H9 (cell line): ENCODE measurements at regions not wholly inside any gene's neighbourhood (a gene's known extent, or its start where the extent isn't known, plus 50 kb on each side); places are given as distances from the start of the nearest gene placed in this dataset.

ENCODE experiments used
- DNase-seq: peaks from one replicate; pipeline ENCODE4 v3.0.0-alpha.2; 2017
- H2AFZ ChIP-seq: one replicate; pipeline ENCODE4 v1.6.1; 2013; ENCODE audit warnings: mild to moderate bottlenecking, low read length, control low read depth, moderate library complexity
- H2AK5ac ChIP-seq: 2 replicates; pipeline ENCODE4 v1.6.1; 2013; ENCODE audit warnings: low read length, control low read depth, mixed read lengths; ENCODE audit not compliant: insufficient read length
- H2BK120ac ChIP-seq: one replicate; pipeline ENCODE4 v1.6.1; 2013; ENCODE audit warnings: low read depth, mild to moderate bottlenecking, low read length, control low read depth, inconsistent platforms; ENCODE audit not compliant: poor library complexity, severe bottlenecking
- H2BK12ac ChIP-seq: 2 replicates; pipeline ENCODE4 v1.6.1; 2013; ENCODE audit warnings: low read length, control low read depth, mixed read lengths, low read depth; ENCODE audit not compliant: insufficient read length
- H2BK15ac ChIP-seq: 2 replicates; pipeline ENCODE4 v1.6.1; 2013; ENCODE audit warnings: low read depth, low read length, control low read depth
- H2BK20ac ChIP-seq: one replicate; pipeline ENCODE4 v1.6.1; 2013; ENCODE audit warnings: low read depth, mild to moderate bottlenecking, low read length, control low read depth, inconsistent platforms; ENCODE audit not compliant: poor library complexity, severe bottlenecking
- H2BK5ac ChIP-seq: 2 replicates; pipeline ENCODE4 v1.6.1; 2013; ENCODE audit warnings: low read length, control low read depth, mixed read lengths; ENCODE audit not compliant: insufficient read length
- H3K14ac ChIP-seq: 2 replicates; pipeline ENCODE4 v1.6.1; 2013; ENCODE audit warnings: low read length, control low read depth; ENCODE audit not compliant: insufficient read depth
- H3K18ac ChIP-seq: 2 replicates; pipeline ENCODE4 v1.6.1; 2013; ENCODE audit warnings: low read depth, mild to moderate bottlenecking, mixed read lengths, low read length, control low read depth; ENCODE audit not compliant: insufficient read length
- H3K23ac ChIP-seq: 2 replicates; pipeline ENCODE4 v1.6.1; 2013; ENCODE audit warnings: low read length, control low read depth, mixed read lengths, low read depth; ENCODE audit not compliant: insufficient read length
- H3K23me2 ChIP-seq: 2 replicates; pipeline ENCODE4 v1.6.1; 2013; ENCODE audit warnings: low read depth, mild to moderate bottlenecking, mixed read lengths, low read length, control low read depth; ENCODE audit not compliant: insufficient read length, poor library complexity, severe bottlenecking
- H3K27ac ChIP-seq: 2 replicates; pipeline ENCODE4 v1.5.1; 2013; ENCODE audit warnings: low read length, control low read depth, mixed read lengths, low read depth; ENCODE audit not compliant: insufficient read length
- H3K27me3 ChIP-seq: 2 replicates; pipeline ENCODE4 v1.6.1; 2013; ENCODE audit warnings: low read length, control low read depth, inconsistent platforms; ENCODE audit not compliant: insufficient read depth
- H3K4ac ChIP-seq: 2 replicates; pipeline ENCODE4 v1.6.1; 2013; ENCODE audit warnings: low read depth, mild to moderate bottlenecking, control low read depth, inconsistent platforms, low read length, moderate library complexity
- H3K4me1 ChIP-seq: 2 replicates; pipeline ENCODE4 v1.6.1; 2013; ENCODE audit warnings: low read length, control low read depth, inconsistent platforms; ENCODE audit not compliant: insufficient read depth
- H3K4me2 ChIP-seq: 2 replicates; pipeline ENCODE4 v1.6.1; 2013; ENCODE audit warnings: low read length, control low read depth, mixed read lengths; ENCODE audit not compliant: insufficient read length, insufficient read depth
- H3K56ac ChIP-seq: 2 replicates; pipeline ENCODE4 v1.6.1; 2013; ENCODE audit warnings: low read depth, mild to moderate bottlenecking, mixed read lengths, low read length, control low read depth; ENCODE audit not compliant: insufficient read length
- H3K79me1 ChIP-seq: 2 replicates; pipeline ENCODE4 v1.6.1; 2013; ENCODE audit warnings: low read depth, mild to moderate bottlenecking, moderate library complexity, low read length, control low read depth, inconsistent platforms; ENCODE audit not compliant: insufficient read depth, poor library complexity, severe bottlenecking
- H3K79me2 ChIP-seq: 2 replicates; pipeline ENCODE4 v1.6.1; 2013; ENCODE audit warnings: low read length, control low read depth, inconsistent platforms; ENCODE audit not compliant: insufficient read depth
- H3K9ac ChIP-seq: 2 replicates; pipeline ENCODE4 v1.6.1; 2013; ENCODE audit warnings: low read length, control low read depth, mixed read lengths; ENCODE audit not compliant: insufficient read length; ENCODE audit errors: extremely low read depth
- H3K9me3 ChIP-seq: one replicate; pipeline ENCODE4 v1.6.1; 2013; ENCODE audit warnings: low read depth, low read length, inconsistent platforms; ENCODE audit not compliant: control insufficient read depth
- H3T11ph ChIP-seq: one replicate; pipeline ENCODE4 v1.6.1; 2013; ENCODE audit warnings: mild to moderate bottlenecking, low read length, control low read depth, inconsistent platforms
- H4K20me1 ChIP-seq: one replicate; pipeline ENCODE4 v1.6.1; 2013; ENCODE audit not compliant: control insufficient read depth, insufficient read length, insufficient read depth
- H4K5ac ChIP-seq: 2 replicates; pipeline ENCODE4 v1.6.1; 2013; ENCODE audit warnings: low read depth, mild to moderate bottlenecking, mixed read lengths, low read length, control low read depth; ENCODE audit not compliant: insufficient read length
- H4K8ac ChIP-seq: replicated peaks from 2 replicates; pipeline ENCODE4 v1.6.1; 2013; ENCODE audit warnings: low read length, control low read depth, mixed read lengths, low read depth; ENCODE audit not compliant: insufficient read length
- H4K91ac ChIP-seq: 2 replicates; pipeline ENCODE4 v1.6.1; 2013; ENCODE audit warnings: low read depth, mild to moderate bottlenecking, moderate library complexity, mixed read lengths, low read length, control low read depth; ENCODE audit not compliant: insufficient read length
- H3K27ac Mint-ChIP-seq, 3 experiments: 2 replicates in 2 of 3; 3 replicates in 1 of 3; pipeline ENCODE4 v1.8.0; 2020 to 2021; ENCODE audit warnings: mixed read lengths in 3 of 3, mild to moderate bottlenecking in 1 of 3, moderate library complexity in 1 of 3
- H3K27me3 Mint-ChIP-seq: 2 replicates; pipeline ENCODE4 v1.8.0; 2021; ENCODE audit warnings: low read depth, mild to moderate bottlenecking, moderate library complexity, mixed read lengths
- H3K36me3 Mint-ChIP-seq, 3 experiments: 2 replicates in 2 of 3; 3 replicates in 1 of 3; pipeline ENCODE4 v1.8.0; 2020 to 2021; ENCODE audit warnings: low read depth in 3 of 3, mixed read lengths in 3 of 3; ENCODE audit not compliant: insufficient read depth in 1 of 3
- H3K4me1 Mint-ChIP-seq, 2 experiments: 2 replicates each; pipeline ENCODE4 v1.8.0; 2020; ENCODE audit warnings: mixed read lengths in 2 of 2
- H3K4me3 Mint-ChIP-seq, 2 experiments: 2 replicates in 1 of 2; 3 replicates in 1 of 2; pipeline ENCODE4 v1.8.0; 2020 to 2021; ENCODE audit warnings: mild to moderate bottlenecking in 2 of 2, mixed read lengths in 2 of 2, moderate library complexity in 1 of 2
- H3K9me3 Mint-ChIP-seq, 2 experiments: 2 replicates in 1 of 2; 3 replicates in 1 of 2; pipeline ENCODE4 v1.8.0; 2020; ENCODE audit warnings: mild to moderate bottlenecking in 2 of 2, mixed read lengths in 2 of 2, moderate library complexity in 1 of 2
- TF ChIP-seq, protein P1 (sequence below): fragments of 200-600 bp; sonication (generic); conservative IDR thresholded peaks from 3 replicates; pipeline ENCODE4 v1.8.0; 2021; ENCODE audit warnings: antibody characterized with exemption, mild to moderate bottlenecking

DNA sequence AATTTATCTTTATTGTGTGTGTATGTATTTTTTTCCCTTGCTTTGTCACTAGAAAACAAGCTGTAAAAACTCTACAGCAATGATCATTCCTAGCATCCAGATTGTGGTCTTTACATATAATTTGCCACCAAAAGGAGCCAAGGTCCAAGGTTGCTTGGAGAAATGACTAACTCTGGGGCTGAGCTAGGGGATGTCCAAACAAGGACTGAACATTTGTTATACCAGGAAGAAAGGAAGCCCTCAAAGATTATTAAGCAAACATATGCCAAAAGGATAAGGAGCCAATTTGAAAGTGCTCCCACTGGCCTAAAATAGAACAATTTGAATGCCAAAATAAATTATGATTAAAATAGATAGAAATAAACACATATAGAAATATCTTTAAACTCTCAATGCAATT, 293.3 kb downstream of the ZIC1 start:
- Histone ChIP-seq H3K56ac (no peak overlapping the region), H4K91ac (no peak overlapping the region), H2BK12ac (no peak overlapping the region), H2AFZ (no peak overlapping the region), H3K9me3 (no peaks in the 10 kb centered on the region), H3K18ac (no peak overlapping the region), H3K23me2 (no peaks in the 10 kb centered on the region), H3K4me1 (no peaks in the 10 kb centered on the region), H2BK15ac (no peak overlapping the region), H3K27ac (no peak overlapping the region), H3K9ac (no peak overlapping the region), H2BK20ac (no peak overlapping the region), H2BK5ac (no peak overlapping the region), H3K79me1 (no peaks in the 10 kb centered on the region), H3K14ac (no peak overlapping the region), H3K79me2 (no peaks in the 10 kb centered on the region), H3T11ph (no peak overlapping the region), H2AK5ac (no peak overlapping the region), H4K20me1 (no peaks in the 10 kb centered on the region), H4K5ac (no peak overlapping the region), H3K27me3 (no peaks in the 10 kb centered on the region), H4K8ac (no peak overlapping the region), H3K23ac (no peak overlapping the region), H3K4ac (no peak overlapping the region), H2BK120ac (no peak overlapping the region), H3K4me2 (no peak overlapping the region)
- TF ChIP-seq, protein P1, sequence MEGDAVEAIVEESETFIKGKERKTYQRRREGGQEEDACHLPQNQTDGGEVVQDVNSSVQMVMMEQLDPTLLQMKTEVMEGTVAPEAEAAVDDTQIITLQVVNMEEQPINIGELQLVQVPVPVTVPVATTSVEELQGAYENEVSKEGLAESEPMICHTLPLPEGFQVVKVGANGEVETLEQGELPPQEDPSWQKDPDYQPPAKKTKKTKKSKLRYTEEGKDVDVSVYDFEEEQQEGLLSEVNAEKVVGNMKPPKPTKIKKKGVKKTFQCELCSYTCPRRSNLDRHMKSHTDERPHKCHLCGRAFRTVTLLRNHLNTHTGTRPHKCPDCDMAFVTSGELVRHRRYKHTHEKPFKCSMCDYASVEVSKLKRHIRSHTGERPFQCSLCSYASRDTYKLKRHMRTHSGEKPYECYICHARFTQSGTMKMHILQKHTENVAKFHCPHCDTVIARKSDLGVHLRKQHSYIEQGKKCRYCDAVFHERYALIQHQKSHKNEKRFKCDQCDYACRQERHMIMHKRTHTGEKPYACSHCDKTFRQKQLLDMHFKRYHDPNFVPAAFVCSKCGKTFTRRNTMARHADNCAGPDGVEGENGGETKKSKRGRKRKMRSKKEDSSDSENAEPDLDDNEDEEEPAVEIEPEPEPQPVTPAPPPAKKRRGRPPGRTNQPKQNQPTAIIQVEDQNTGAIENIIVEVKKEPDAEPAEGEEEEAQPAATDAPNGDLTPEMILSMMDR = no peak
- H3K36me3 Mint-ChIP-seq = no peaks in the 10 kb centered on the region
- H3K4me1 Mint-ChIP-seq = peaks cover 0 to 4% of the 10 kb centered on the region in 2 experiments; a peak in 1 of 4 replicates
- no peak for DNase-seq
- H3K27me3 Mint-ChIP-seq = no peaks in the 10 kb centered on the region
- H3K27ac Mint-ChIP-seq = no peak overlapping the region
- no peak overlapping the region for H3K4me3 Mint-ChIP-seq
- no peaks in the 10 kb centered on the region for H3K9me3 Mint-ChIP-seq
